HG02981 (cell line): ENCODE measurements at regions not wholly inside any gene's neighbourhood (a gene's known extent, or its start where the extent isn't known, plus 50 kb on each side); places are given as distances from the start of the nearest gene placed in this dataset.
A peak's percentile ranks its signal among the peaks of the same experiment; 100 is the strongest.

Source experiments
- ATAC-seq: cut with Tn5 transposase; IDR thresholded peaks from one replicate; pipeline ENCODE4 v1.9.1; 2021; ENCODE audit warnings: mild to moderate bottlenecking, moderate library complexity; ENCODE audit not compliant: unreplicated experiment

GRCh38 chr11:82384308-82384707, 349.4 kb downstream of the FAM181B start:
- ATAC-seq, result no peak

- ATAC-seq, result no peak
Observed at GRCh38 chr11:82373781-82374542, 359.7 kb downstream of the FAM181B start.

- no peak for ATAC-seq
Observed at GRCh38 chr11:82365351-82365750, 368.3 kb downstream of the FAM181B start.

GRCh38 chr11:82356316-82356715, 377.3 kb downstream of the FAM181B start:
- no peak for ATAC-seq

GRCh38 chr11:82355313-82355823, 378.3 kb downstream of the FAM181B start:
- no peak for ATAC-seq

- ATAC-seq, result no peak
Observed at GRCh38 chr11:82326853-82327252, 406.8 kb downstream of the FAM181B start.

- no peak for ATAC-seq
Observed at GRCh38 chr11:82321206-82321605, 412.5 kb downstream of the FAM181B start.

- peak; percentile 78 for ATAC-seq
Observed at GRCh38 chr11:82315093-82315492, 418.6 kb downstream of the FAM181B start.

GRCh38 chr11:82308979-82309378, 424.7 kb downstream of the FAM181B start:
- no peak for ATAC-seq

GRCh38 chr11:82305123-82305522, 428.5 kb downstream of the FAM181B start:
- ATAC-seq, result no peak

- no peak for ATAC-seq
Observed at GRCh38 chr11:82303671-82304070, 430.0 kb downstream of the FAM181B start.

- ATAC-seq, result no peak
Observed at GRCh38 chr11:82288471-82288870, 445.2 kb downstream of the FAM181B start.

GRCh38 chr11:82270870-82271269, 462.8 kb downstream of the FAM181B start:
- no peak for ATAC-seq

- ATAC-seq, result no peak
Observed at GRCh38 chr11:82268627-82269026, 465.0 kb downstream of the FAM181B start.

GRCh38 chr11:82267186-82267585, 466.5 kb downstream of the FAM181B start:
- no peak for ATAC-seq

- ATAC-seq, result no peak
Observed at GRCh38 chr11:82261367-82261766, 472.3 kb downstream of the FAM181B start.

GRCh38 chr11:82250047-82250446, 483.6 kb downstream of the FAM181B start:
- ATAC-seq, result no peak

GRCh38 chr11:82246926-82247325, 486.7 kb downstream of the FAM181B start:
- no peak for ATAC-seq

GRCh38 chr11:82239498-82239897, 494.2 kb downstream of the FAM181B start:
- no peak for ATAC-seq

GRCh38 chr11:82234256-82234655, 499.4 kb downstream of the FAM181B start:
- no peak for ATAC-seq

- ATAC-seq, result no peak
Observed at GRCh38 chr11:82233201-82233600, 500.5 kb downstream of the FAM181B start.

- no peak for ATAC-seq
Observed at GRCh38 chr11:82229341-82229740, 504.3 kb downstream of the FAM181B start.

GRCh38 chr11:82225930-82226329, 507.7 kb downstream of the FAM181B start:
- ATAC-seq, result no peak
